Caco-2 (cell line): ENCODE measurements at regions not wholly inside any gene's neighbourhood (a gene's known extent, or its start where the extent isn't known, plus 50 kb on each side); places are given as distances from the start of the nearest gene placed in this dataset.

Experiments
- BruUV-seq: library from RNA; stranded (reverse); fragments of 400-500 nt; replicated peaks from 2 replicates; lab custom pipeline; 2021; lab: Mats Ljungman, UMichigan
- CTCF ChIA-PET: fragments of 300-600 bp; sonication (Branson Sonifier 250); formaldehyde crosslinking; loops from one replicate; lab custom pipeline; 2022; ENCODE audit warnings: antibody characterized with exemption; lab: Charles Lee
- POLR2A ChIA-PET: fragments of 300-600 bp; sonication (Branson Sonifier 250); formaldehyde crosslinking; loops from one replicate; lab custom pipeline; 2022; ENCODE audit warnings: antibody characterized with exemption; lab: Charles Lee
- DNase-seq, 2 experiments: peaks; one replicate each; pipeline versions ENCODE4 v3.0.0 to v3.0.0-alpha.2; 2020 to 2022
- H3K27me3 ChIP-seq: replicated peaks from 2 replicates; pipeline ENCODE4 v1.6.0; 2011; ENCODE audit warnings: low read length; ENCODE audit not compliant: control insufficient read depth, insufficient read depth
- H3K36me3 ChIP-seq: 2 replicates; pipeline ENCODE4 v1.5.1; 2011; ENCODE audit warnings: low read length; ENCODE audit not compliant: control insufficient read depth, insufficient read depth
- H3K4me1 ChIP-seq: fragments of 250-450 bp; sonication (Bioruptor Pico); 2 replicates; pipeline ENCODE4 v1.5.1; 2020; ENCODE audit warnings: mild to moderate bottlenecking
- H3K4me3 ChIP-seq: 2 replicates; pipeline ENCODE4 v1.5.1; 2011; ENCODE audit warnings: low read depth, mild to moderate bottlenecking, control low read depth, low read length
- H3K9me3 ChIP-seq: fragments of 250-450 bp; sonication (Bioruptor Pico); 2 replicates; pipeline ENCODE4 v1.5.1; 2020; ENCODE audit warnings: mild to moderate bottlenecking, moderate library complexity
- H3K27ac Mint-ChIP-seq: one replicate; pipeline ENCODE4 v1.8.0; 2022; ENCODE audit warnings: mixed read lengths; ENCODE audit not compliant: unreplicated experiment
- H3K27me3 Mint-ChIP-seq: one replicate; pipeline ENCODE4 v1.8.0; 2022; ENCODE audit warnings: mixed read lengths; ENCODE audit not compliant: insufficient read depth, unreplicated experiment
- H3K36me3 Mint-ChIP-seq: one replicate; pipeline ENCODE4 v1.8.0; 2022; ENCODE audit warnings: mild to moderate bottlenecking, mixed read lengths; ENCODE audit not compliant: insufficient read depth, unreplicated experiment
- H3K4me1 Mint-ChIP-seq: one replicate; pipeline ENCODE4 v1.8.0; 2022; ENCODE audit warnings: low read depth, mixed read lengths; ENCODE audit not compliant: unreplicated experiment
- H3K4me3 Mint-ChIP-seq: one replicate; pipeline ENCODE4 v1.8.0; 2022; ENCODE audit warnings: mild to moderate bottlenecking, moderate library complexity, mixed read lengths; ENCODE audit not compliant: unreplicated experiment
- H3K9me3 Mint-ChIP-seq: one replicate; pipeline ENCODE4 v1.8.0; 2022; ENCODE audit warnings: mixed read lengths; ENCODE audit not compliant: unreplicated experiment
- intact Hi-C: fragments of 100-400 bp; cut with micrococcal nuclease; formaldehyde crosslinking; loops from one replicate; pipeline ENCODE4 v1.10.0; 2022; ENCODE audit not compliant: unreplicated experiment
- TF ChIP-seq, protein P1 (sequence below), 2 experiments: fragments of 200-600 bp in 1 of 2; IDR thresholded peaks; 1 replicate in 1 of 2; 2 replicates in 1 of 2; pipeline versions ENCODE4 v1.5.1 to v1.8.0; 2011 to 2022; ENCODE audit warnings: antibody characterized with exemption in 1 of 2, control low read depth in 1 of 2, inconsistent platforms in 1 of 2, low read depth in 1 of 2, low read length in 1 of 2, mild to moderate bottlenecking in 1 of 2, moderate library complexity in 1 of 2; ENCODE audit not compliant: insufficient read depth in 1 of 2, severe bottlenecking in 1 of 2, unreplicated experiment in 1 of 2

DNA sequence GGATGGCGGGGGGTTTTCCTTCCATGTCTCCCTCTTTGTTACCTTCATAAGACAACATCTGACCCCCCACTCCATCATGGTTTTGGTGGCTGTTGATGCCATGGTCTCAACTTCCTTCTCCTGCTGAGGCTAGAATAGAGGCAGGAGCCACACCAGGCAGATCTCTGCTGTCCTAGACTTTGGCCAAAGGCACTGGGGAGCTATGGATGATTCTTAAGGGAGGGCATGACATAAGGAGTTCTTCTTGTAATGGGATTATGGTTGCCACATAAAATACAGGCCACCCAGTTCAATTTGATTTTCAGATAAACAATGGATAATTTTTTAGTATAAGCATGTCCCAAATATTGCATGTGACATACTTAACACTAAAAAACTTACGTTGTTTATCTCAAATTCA lies 52.2 kb upstream of the IER5L start:
- Mint-ChIP-seq H3K4me3 (no peak overlapping the region), H3K4me1 (peaks cover 15% of the 10 kb centered on the region), H3K27ac (no peak overlapping the region), H3K27me3 (peaks cover 3% of the 10 kb centered on the region), H3K36me3 (no peaks in the 10 kb centered on the region), H3K9me3 (peaks cover 16% of the 10 kb centered on the region)
- TF ChIP-seq, protein P1, sequence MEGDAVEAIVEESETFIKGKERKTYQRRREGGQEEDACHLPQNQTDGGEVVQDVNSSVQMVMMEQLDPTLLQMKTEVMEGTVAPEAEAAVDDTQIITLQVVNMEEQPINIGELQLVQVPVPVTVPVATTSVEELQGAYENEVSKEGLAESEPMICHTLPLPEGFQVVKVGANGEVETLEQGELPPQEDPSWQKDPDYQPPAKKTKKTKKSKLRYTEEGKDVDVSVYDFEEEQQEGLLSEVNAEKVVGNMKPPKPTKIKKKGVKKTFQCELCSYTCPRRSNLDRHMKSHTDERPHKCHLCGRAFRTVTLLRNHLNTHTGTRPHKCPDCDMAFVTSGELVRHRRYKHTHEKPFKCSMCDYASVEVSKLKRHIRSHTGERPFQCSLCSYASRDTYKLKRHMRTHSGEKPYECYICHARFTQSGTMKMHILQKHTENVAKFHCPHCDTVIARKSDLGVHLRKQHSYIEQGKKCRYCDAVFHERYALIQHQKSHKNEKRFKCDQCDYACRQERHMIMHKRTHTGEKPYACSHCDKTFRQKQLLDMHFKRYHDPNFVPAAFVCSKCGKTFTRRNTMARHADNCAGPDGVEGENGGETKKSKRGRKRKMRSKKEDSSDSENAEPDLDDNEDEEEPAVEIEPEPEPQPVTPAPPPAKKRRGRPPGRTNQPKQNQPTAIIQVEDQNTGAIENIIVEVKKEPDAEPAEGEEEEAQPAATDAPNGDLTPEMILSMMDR (IDR thresholded peaks at IDR 0.05; ENCODE audit: insufficient read depth in 1 of 2, low read depth in 1 of 2, low read length in 1 of 2, severe bottlenecking in 1 of 2, unreplicated experiment in 1 of 2): no peak
- no peak for DNase-seq
- no peaks in the 10 kb centered on the region for H3K27me3 ChIP-seq
- ChIA-PET POLR2A (no interaction called here), CTCF (no interaction called here)
- no peak overlapping the region for H3K4me3 ChIP-seq
- peaks cover 16% of the 10 kb centered on the region for H3K4me1 ChIP-seq
- H3K9me3 ChIP-seq: no peaks in the 10 kb centered on the region
- intact Hi-C loops: no loop called here
- no peaks in the 10 kb centered on the region for H3K36me3 ChIP-seq
- BruUV-seq: no TSS peak
